ENCODE measurements at regions not wholly inside any gene's neighbourhood (a gene's known extent, or its start where the extent isn't known, plus 50 kb on each side); places are given as distances from the start of the nearest gene placed in this dataset.

- no peak for TF ChIP-seq POLR2AphosphoS5 (IDR thresholded peaks at IDR 0.05; ENCODE audit: borderline replicate concordance, low read depth, low read length)
- no peak for TF ChIP-seq EZH2 (IDR thresholded peaks at IDR 0.05)
These were observed 320.4 kb upstream of the OBI1 start for GRCh38 chr13:78979349-78979748.
